ENCODE measurements at regions not wholly inside any gene's neighbourhood (a gene's known extent, or its start where the extent isn't known, plus 50 kb on each side); places are given as distances from the start of the nearest gene placed in this dataset.

- DNase-seq (ENCODE audit: low spot score) = no peak
- Mint-ChIP-seq H3K4me1 (ENCODE audit: low read depth) (no peaks in the 10 kb centered on the region), H3K27ac (no peak overlapping the region), H3K27me3 (ENCODE audit: low read depth) (no peaks in the 10 kb centered on the region), H3K4me3 (no peak overlapping the region), H3K9me3 (peaks cover 7% of the 10 kb centered on the region), H3K36me3 (ENCODE audit: low read depth) (no peaks in the 10 kb centered on the region)
Observed at GRCh38 chr12:77777274-77777673, 53.4 kb upstream of the NAV3 start.

GRCh38 chr12:77774761-77775160, 55.9 kb upstream of the NAV3 start:
- no peak overlapping the region for H3K27ac Mint-ChIP-seq
- H3K9me3 Mint-ChIP-seq = peaks cover 7% of the 10 kb centered on the region
- no peak overlapping the region for H3K4me3 Mint-ChIP-seq
- no peaks in the 10 kb centered on the region for H3K36me3 Mint-ChIP-seq (ENCODE audit: low read depth)
- no peaks in the 10 kb centered on the region for H3K4me1 Mint-ChIP-seq (ENCODE audit: low read depth)
- DNase-seq (ENCODE audit: low spot score) = no peak
- no peaks in the 10 kb centered on the region for H3K27me3 Mint-ChIP-seq (ENCODE audit: low read depth)

DNA sequence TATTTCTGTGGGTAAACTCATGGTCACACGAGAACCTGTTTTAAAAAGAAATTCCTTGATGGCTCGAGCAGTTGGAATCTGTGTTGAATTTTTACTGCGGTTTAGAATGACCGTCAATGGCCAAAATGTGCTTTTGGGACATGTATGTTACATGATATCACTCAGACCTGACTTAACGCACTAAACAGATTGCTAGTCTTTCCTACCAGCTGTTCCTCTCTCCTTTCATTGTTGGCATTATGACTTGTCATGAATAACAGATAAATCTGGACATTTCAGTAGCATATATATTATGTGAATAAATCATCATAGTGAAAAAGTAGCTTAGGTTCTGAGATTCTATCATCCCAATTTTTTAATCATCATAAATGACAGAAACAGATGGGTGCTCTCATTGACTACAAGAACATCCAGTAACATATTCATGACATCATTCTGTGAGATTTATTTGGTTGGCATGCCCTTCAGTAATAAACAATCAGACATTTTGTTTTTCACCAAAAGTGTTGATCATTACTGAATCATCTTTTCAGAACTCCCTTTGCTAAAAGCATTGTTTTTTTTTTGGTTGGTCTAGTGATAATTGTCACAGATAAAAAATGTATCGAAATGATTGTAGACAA, 57.9 kb upstream of the NAV3 start:
- no peaks in the 10 kb centered on the region for H3K36me3 Mint-ChIP-seq (ENCODE audit: low read depth)
- H3K4me1 Mint-ChIP-seq (ENCODE audit: low read depth) = no peaks in the 10 kb centered on the region
- no peak overlapping the region for H3K27ac Mint-ChIP-seq

DNA sequence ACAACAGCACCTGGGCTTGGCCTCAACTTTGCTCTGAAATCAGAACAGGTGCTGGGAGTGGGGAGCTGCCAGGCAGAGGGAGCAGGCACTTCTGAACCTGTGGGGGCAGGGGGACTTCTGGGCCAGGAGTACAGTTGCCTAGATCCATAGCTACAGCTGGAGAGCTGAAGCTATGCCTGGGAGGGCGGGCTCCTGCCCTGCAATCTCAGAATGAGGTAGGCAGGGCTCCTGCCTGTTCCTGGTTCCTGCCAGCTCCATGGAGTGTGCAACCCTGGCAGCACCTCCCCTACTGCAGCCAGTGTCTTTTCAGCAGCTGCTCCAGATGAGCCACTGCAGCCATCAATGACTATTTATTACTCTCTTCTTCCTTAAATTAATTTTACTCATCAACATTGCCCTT, 62.1 kb upstream of the NAV3 start:
- no peaks in the 10 kb centered on the region for H3K27me3 Mint-ChIP-seq (ENCODE audit: low read depth)
- H3K27ac Mint-ChIP-seq = no peak overlapping the region
- H3K4me1 Mint-ChIP-seq (ENCODE audit: low read depth) = no peaks in the 10 kb centered on the region
- H3K4me3 Mint-ChIP-seq = no peak overlapping the region
- no peaks in the 10 kb centered on the region for H3K36me3 Mint-ChIP-seq (ENCODE audit: low read depth)
- DNase-seq (ENCODE audit: low spot score) = no peak
- peaks cover 7% of the 10 kb centered on the region for H3K9me3 Mint-ChIP-seq

More for the DNA sequence above, 57.9 kb upstream of the NAV3 start:
- no peak overlapping the region for H3K4me3 Mint-ChIP-seq
- peaks cover 7% of the 10 kb centered on the region for H3K9me3 Mint-ChIP-seq
- no peak for DNase-seq (ENCODE audit: low spot score)
- H3K27me3 Mint-ChIP-seq (ENCODE audit: low read depth) = no peaks in the 10 kb centered on the region

- Mint-ChIP-seq H3K27me3 (ENCODE audit: low read depth) (no peaks in the 10 kb centered on the region), H3K4me1 (ENCODE audit: low read depth) (no peaks in the 10 kb centered on the region), H3K9me3 (peaks cover 2% of the 10 kb centered on the region), H3K4me3 (no peak overlapping the region), H3K27ac (no peak overlapping the region), H3K36me3 (ENCODE audit: low read depth) (no peaks in the 10 kb centered on the region)
- no peak for DNase-seq (ENCODE audit: low spot score)
Observed at GRCh38 chr12:77767756-77768343, 62.8 kb upstream of the NAV3 start.

DNA sequence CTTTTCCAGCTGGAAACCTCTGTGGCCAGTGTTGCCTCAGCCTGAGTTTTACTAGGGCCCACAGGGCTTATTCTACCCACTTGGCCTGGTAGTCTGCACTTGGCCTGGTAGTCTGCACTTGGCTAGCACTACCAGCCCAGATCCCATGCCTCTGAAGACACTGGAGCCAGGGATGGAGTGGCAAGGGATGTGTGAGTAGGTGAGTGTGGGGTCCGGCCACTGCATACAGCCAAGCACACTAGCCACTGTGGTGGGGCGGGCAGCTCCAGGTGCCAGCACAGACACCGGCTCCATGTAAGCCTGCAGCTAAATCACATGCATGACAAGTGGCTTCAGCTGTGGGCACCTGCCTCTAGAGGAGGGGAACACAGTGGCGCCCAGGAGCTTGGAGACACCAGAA, 63.4 kb upstream of the NAV3 start:
- Mint-ChIP-seq H3K4me3 (no peak overlapping the region), H3K4me1 (ENCODE audit: low read depth) (no peaks in the 10 kb centered on the region), H3K27ac (no peak overlapping the region), H3K27me3 (ENCODE audit: low read depth) (no peaks in the 10 kb centered on the region), H3K9me3 (no peaks in the 10 kb centered on the region), H3K36me3 (ENCODE audit: low read depth) (no peaks in the 10 kb centered on the region)
- no peak for DNase-seq (ENCODE audit: low spot score)

- H3K27ac Mint-ChIP-seq = no peak overlapping the region
- no peak overlapping the region for H3K4me3 Mint-ChIP-seq
- no peak for DNase-seq (ENCODE audit: low spot score)
- H3K36me3 Mint-ChIP-seq (ENCODE audit: low read depth) = no peaks in the 10 kb centered on the region
- H3K27me3 Mint-ChIP-seq (ENCODE audit: low read depth) = no peaks in the 10 kb centered on the region
- peaks cover 4% of the 10 kb centered on the region for H3K9me3 Mint-ChIP-seq
- H3K4me1 Mint-ChIP-seq (ENCODE audit: low read depth) = no peaks in the 10 kb centered on the region
Observed at GRCh38 chr12:77766224-77766623, 64.5 kb upstream of the NAV3 start.

- no peaks in the 10 kb centered on the region for H3K4me1 Mint-ChIP-seq (ENCODE audit: low read depth)
- H3K4me3 Mint-ChIP-seq = no peak overlapping the region
- H3K36me3 Mint-ChIP-seq (ENCODE audit: low read depth) = no peaks in the 10 kb centered on the region
- peaks cover 17% of the 10 kb centered on the region for H3K9me3 Mint-ChIP-seq
- no peak overlapping the region for H3K27ac Mint-ChIP-seq
- DNase-seq (ENCODE audit: low spot score) = no peak
- no peaks in the 10 kb centered on the region for H3K27me3 Mint-ChIP-seq (ENCODE audit: low read depth)
Observed at GRCh38 chr12:77761286-77761685, 69.4 kb upstream of the NAV3 start.

- no peak for DNase-seq (ENCODE audit: low spot score)
- Mint-ChIP-seq H3K4me3 (no peak overlapping the region), H3K27me3 (ENCODE audit: low read depth) (no peaks in the 10 kb centered on the region), H3K27ac (no peak overlapping the region), H3K9me3 (peaks cover 17% of the 10 kb centered on the region), H3K36me3 (ENCODE audit: low read depth) (no peaks in the 10 kb centered on the region), H3K4me1 (ENCODE audit: low read depth) (no peaks in the 10 kb centered on the region)
Observed at GRCh38 chr12:77760271-77761025, 70.2 kb upstream of the NAV3 start.

DNA sequence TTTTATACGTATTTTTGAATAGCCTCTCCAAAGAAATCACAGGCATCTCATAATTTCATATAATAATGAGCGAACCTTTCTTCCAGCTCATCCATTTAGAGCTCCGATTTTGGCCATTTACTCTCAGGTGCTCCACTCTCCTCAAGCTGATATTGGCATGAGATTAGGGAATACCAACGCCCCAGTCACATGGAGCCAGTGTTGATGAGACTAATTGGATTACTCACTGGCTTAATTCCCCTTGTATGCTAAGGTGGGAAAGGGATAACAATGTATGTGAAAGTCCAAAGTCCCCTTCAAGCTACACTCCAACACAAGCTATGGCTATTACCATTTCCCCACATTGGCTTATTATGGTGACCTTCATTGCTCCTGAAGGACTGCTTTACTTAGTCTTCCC, 76.6 kb upstream of the NAV3 start:
- Mint-ChIP-seq H3K36me3 (ENCODE audit: low read depth) (no peaks in the 10 kb centered on the region), H3K9me3 (no peaks in the 10 kb centered on the region), H3K4me1 (ENCODE audit: low read depth) (no peaks in the 10 kb centered on the region), H3K27me3 (ENCODE audit: low read depth) (no peaks in the 10 kb centered on the region), H3K27ac (no peak overlapping the region), H3K4me3 (no peak overlapping the region)
- DNase-seq (ENCODE audit: low spot score) = no peak

DNA sequence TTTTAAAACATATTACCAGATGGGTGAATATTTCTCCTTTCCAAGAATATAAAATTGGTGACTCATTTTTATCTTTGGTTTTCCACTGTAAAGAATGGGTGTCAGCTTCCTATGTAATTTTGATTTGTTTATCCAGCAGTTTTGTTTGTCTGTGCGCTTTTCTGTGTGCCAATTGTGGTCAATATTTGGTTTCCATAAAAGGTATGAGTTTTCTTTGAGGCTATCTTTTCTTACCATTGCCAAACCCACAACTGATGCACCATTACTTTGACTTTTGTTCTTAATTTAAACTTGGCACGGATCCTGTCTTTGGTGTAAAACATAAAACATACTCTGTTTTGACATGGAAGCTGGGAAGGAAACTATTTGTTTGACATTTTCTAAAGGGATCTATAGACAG, 78.8 kb upstream of the NAV3 start:
- DNase-seq (ENCODE audit: low spot score) = no peak
- no peaks in the 10 kb centered on the region for H3K27me3 Mint-ChIP-seq (ENCODE audit: low read depth)
- peaks cover 4% of the 10 kb centered on the region for H3K9me3 Mint-ChIP-seq
- H3K4me3 Mint-ChIP-seq = no peak overlapping the region
- no peaks in the 10 kb centered on the region for H3K36me3 Mint-ChIP-seq (ENCODE audit: low read depth)
- no peaks in the 10 kb centered on the region for H3K4me1 Mint-ChIP-seq (ENCODE audit: low read depth)
- no peak overlapping the region for H3K27ac Mint-ChIP-seq

GRCh38 chr12:77746096-77746495, 84.6 kb upstream of the NAV3 start:
- Mint-ChIP-seq H3K36me3 (ENCODE audit: low read depth) (no peaks in the 10 kb centered on the region), H3K27ac (no peak overlapping the region), H3K4me1 (ENCODE audit: low read depth) (no peaks in the 10 kb centered on the region), H3K4me3 (no peak overlapping the region), H3K9me3 (peaks cover 4% of the 10 kb centered on the region), H3K27me3 (ENCODE audit: low read depth) (no peaks in the 10 kb centered on the region)
- DNase-seq (ENCODE audit: low spot score) = no peak

- Mint-ChIP-seq H3K36me3 (ENCODE audit: low read depth) (no peaks in the 10 kb centered on the region), H3K4me1 (ENCODE audit: low read depth) (no peaks in the 10 kb centered on the region), H3K27ac (no peak overlapping the region), H3K4me3 (no peak overlapping the region), H3K9me3 (peaks cover 5% of the 10 kb centered on the region), H3K27me3 (ENCODE audit: low read depth) (no peaks in the 10 kb centered on the region)
- DNase-seq (ENCODE audit: low spot score) = no peak
Observed at GRCh38 chr12:77745624-77746023, 85.1 kb upstream of the NAV3 start.

- no peak overlapping the region for H3K4me3 Mint-ChIP-seq
- no peak overlapping the region for H3K27ac Mint-ChIP-seq
- no peaks in the 10 kb centered on the region for H3K27me3 Mint-ChIP-seq (ENCODE audit: low read depth)
- H3K9me3 Mint-ChIP-seq = peaks cover 12% of the 10 kb centered on the region
- no peaks in the 10 kb centered on the region for H3K4me1 Mint-ChIP-seq (ENCODE audit: low read depth)
- DNase-seq (ENCODE audit: low spot score) = no peak
- H3K36me3 Mint-ChIP-seq (ENCODE audit: low read depth) = no peaks in the 10 kb centered on the region
Observed at GRCh38 chr12:77742631-77743030, 88.1 kb upstream of the NAV3 start.
